NCI-H82 (cell line): ENCODE measurements at regions not wholly inside any gene's neighbourhood (a gene's known extent, or its start where the extent isn't known, plus 50 kb on each side); places are given as distances from the start of the nearest gene placed in this dataset.
"Not testable (repeated sequence)": the region's sequence is repeated elsewhere in the genome, so short reads cannot be mapped to it uniquely, and the experiment has no call there.

Experiments used
- DNase-seq: peaks from one replicate; lab custom pipeline; 2025; lab: John Stamatoyannopoulos, UW

DNA sequence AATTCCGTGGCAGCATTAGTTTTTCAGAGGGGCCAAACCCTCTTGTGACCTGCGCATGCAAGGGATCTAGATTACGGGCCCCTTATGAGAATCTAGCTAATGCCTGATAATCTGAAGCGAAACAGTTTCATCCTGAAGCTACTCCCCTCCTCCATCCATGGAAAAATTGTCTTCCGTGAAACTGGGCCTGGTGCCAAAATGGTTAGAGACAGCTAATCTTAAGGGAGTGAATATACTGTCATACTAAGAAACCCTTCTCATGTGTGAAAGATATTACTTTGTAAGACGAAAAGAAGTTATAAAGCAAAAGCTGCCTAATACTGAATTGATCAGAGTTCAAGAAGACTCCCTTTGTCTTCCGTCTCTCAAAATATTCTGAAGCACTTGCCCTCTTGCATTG lies 166.3 kb downstream of the DUSP10 start:
- peak; percentile 32 for DNase-seq

DNA sequence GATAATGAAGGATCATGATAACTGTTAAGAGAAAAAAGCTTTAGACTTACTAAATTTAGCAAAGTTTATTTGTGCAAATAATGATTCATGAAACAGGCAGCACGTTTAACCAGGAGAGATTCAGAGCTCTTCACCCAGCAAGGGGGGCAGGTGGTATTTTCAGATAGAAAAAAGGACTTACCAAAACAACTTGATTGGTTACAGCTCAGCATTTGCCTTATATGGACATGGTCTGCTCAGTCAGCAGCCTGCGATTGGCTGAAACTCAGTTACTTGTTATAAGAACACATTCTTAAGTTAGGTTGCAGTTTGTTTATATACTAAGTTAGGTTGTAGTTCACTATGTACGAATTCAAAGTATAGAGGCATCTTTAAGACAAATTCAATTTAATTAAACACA lies 165.6 kb downstream of the DUSP10 start:
- DNase-seq, result no peak

DNA sequence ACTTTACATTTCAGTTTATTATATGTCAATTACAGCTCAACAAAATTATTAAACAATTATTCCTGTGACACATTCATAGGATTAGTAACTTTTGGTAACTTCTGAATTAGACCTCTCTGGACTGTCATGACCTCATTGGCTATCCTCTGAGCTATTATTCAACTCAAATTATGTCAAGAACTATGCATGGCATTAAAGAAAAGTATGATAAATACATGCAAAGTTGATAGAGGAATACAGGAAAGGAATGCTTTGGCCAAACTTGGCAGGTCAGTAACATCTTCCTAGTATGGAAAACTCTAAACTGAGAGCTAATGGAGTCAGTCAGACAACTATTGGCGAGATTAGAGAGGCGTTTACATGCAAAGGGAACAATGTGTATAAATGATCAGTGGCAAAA lies 158.4 kb downstream of the DUSP10 start:
- DNase-seq, result no peak

DNA sequence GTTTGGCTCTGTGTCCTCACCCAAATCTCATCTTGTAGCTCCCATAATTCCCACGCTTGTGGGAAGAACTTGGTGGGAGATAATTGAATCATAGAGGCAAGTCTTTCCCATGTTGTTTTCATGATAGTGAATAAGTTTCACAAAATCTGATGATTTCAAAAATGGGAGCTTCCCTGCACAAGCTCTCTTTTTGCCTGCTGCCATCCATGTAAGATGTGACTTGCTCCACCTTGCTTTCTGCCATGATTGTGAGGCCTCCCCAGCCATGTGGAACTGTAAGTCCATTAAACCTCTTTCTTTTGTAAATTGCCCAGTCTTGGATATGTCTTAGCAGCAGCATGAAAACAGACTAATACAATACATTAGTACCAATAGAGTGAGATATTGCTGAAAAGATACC lies 154.9 kb downstream of the DUSP10 start:
- not testable (repeated sequence) for DNase-seq

- not testable (repeated sequence) for DNase-seq
Measured at GRCh38 chr1:221591250-221591649, 150.6 kb downstream of the DUSP10 start.

DNA sequence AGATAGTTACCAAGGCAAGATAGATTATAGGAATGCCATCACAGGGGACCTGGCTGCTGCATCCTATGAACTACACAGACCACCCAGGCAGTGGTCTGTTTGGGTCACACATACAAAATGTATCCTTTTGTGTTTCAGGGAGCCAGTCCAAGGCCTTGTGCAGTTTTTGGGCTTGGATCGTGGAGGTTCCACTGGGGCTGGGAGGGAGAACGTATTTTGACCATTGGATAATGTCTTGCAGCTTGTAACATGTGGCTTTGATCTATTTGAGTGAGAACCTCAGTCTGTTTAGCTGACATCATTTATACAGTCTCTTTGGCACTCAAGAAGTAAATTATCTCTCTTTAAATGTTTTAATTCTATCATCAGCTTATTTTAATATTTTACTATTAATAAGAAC lies 147.3 kb downstream of the DUSP10 start:
- no peak for DNase-seq

GRCh38 chr1:221598122-221598521 lies 143.8 kb downstream of the DUSP10 start:
- DNase-seq, result no peak

- no peak for DNase-seq
Measured at GRCh38 chr1:221601166-221601565, 140.7 kb downstream of the DUSP10 start.

DNA sequence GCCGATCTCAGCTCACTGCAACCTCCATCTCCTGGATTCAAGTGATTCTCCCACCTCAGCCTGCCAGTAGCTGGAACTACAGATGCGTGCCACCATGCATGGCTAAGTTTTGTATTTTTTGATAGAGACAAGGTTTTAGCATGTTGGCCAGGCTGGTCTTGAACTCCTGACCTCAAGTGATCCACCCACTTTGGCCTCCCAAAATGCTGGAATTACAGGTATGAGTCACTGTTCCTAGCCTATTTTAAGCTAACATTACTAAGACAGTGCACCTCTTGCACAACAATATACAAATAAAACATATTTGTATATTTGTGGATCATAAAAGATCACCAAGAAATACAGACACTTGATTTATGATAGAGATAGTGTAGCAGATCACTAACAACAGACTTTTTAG lies 139.1 kb downstream of the DUSP10 start:
- DNase-seq, result no peak

- DNase-seq, result peak; percentile 5
Measured at GRCh38 chr1:221604390-221604789, 137.5 kb downstream of the DUSP10 start.

- DNase-seq, result no peak
Measured at GRCh38 chr1:221604948-221605347, 136.9 kb downstream of the DUSP10 start.

- DNase-seq, result no peak
Measured at GRCh38 chr1:221605569-221605968, 136.3 kb downstream of the DUSP10 start.

- DNase-seq, result no peak
Measured at GRCh38 chr1:221606256-221606655, 135.6 kb downstream of the DUSP10 start.

DNA sequence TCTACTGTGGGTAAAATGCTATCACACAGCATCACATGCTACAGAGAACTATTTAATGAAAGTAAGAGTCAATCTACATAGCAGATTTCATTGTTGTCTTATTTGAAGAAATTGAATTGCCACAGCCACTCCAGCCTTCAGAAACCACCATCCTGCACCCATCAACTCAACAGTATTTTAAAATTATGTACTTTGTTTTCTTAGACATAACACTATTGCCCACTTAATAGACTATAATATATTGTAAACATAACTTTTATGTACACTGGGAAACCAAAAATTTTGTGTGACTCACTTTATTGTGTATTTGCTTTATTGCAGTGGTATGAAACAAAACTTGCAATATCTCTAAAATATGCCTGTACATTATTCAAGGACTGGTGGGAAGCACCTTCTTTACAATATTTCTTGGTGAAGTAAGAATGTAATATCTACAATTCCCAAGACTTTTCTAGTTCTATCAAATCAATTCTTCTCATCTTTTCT lies 133.0 kb downstream of the DUSP10 start:
- no peak for DNase-seq

GRCh38 chr1:221611656-221612046 lies 130.2 kb downstream of the DUSP10 start:
- no peak for DNase-seq

GRCh38 chr1:221612047-221612777 lies 129.7 kb downstream of the DUSP10 start:
- DNase-seq, result peak; percentile 77

- peak; percentile 74 for DNase-seq
Measured at GRCh38 chr1:221620437-221621384, 121.2 kb downstream of the DUSP10 start.

- DNase-seq, result no peak
Measured at GRCh38 chr1:221621683-221622082, 120.2 kb downstream of the DUSP10 start.

- no peak for DNase-seq
Measured at GRCh38 chr1:221622389-221622788, 119.5 kb downstream of the DUSP10 start.

DNA sequence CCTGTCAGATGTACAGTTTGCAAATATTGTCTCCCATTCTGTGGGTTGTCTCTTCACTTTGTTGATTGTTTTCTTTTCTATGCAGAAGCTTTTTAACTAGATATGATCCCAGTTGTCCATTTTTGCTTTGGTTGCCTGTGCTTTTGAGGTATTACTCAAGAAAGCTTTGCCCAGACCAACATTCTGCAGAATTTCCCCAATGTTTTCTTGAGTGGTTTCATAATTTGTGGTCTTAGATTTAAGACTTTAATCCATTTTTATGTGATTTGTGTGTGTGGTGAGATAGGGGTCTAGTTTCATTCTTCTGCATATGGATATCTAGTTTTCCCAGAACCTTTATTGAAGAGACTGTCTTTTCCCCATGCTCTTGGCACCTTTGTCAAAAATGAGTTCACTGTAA lies 116.9 kb downstream of the DUSP10 start:
- no peak for DNase-seq

DNA sequence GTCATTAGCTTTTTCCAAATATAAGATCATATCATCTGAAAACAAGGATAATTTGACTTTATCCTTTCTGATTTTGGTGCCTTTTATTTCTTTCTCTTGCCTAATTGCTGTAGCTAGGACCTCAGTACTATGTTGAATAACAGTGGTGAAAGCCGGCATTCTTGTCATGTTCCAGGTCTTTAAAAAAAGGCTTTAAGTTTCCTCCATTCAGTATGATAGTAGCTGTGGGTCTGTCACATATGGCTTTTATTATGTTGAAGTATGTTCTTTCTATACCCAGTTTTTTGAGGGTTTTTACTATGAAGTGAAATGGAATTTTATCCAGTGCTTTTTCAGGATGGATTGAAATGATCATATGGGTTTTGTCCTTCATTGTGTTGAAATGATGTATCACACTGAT lies 115.8 kb downstream of the DUSP10 start:
- DNase-seq, result no peak

DNA sequence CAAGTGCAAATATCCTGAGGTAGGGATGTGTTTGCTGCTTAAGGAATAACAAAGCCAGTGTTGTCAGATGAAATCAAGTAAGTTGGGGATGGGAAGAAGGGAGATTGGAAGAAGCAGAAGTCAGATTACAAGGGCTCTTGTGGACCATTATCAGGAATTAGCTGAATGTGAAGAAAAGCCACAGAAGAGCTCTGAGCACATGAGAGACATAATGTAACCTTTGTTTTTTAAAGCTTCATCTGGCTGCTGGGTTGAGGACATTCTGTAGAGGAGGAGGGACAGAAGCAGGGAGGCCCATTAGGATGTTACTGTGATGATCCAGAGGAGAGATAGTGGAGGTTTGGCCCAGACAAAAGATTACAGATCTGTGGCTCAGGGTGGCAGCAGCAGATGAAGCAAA lies 111.7 kb downstream of the DUSP10 start:
- no peak for DNase-seq

GRCh38 chr1:221631556-221631955 lies 110.3 kb downstream of the DUSP10 start:
- peak; percentile 38 for DNase-seq
